K562 (cell line): ENCODE measurements at regions not wholly inside any gene's neighbourhood (a gene's known extent, or its start where the extent isn't known, plus 50 kb on each side); places are given as distances from the start of the nearest gene placed in this dataset.

Experiments
- BACH1 ChIP-seq: fragments of 200-800 bp; sonication (Bioruptor generic); IDR thresholded peaks from 2 replicates; pipeline ENCODE4 v1.6.1; 2016; ENCODE audit warnings: missing genetic modification characterization, missing compliant biosample characterization
- BRCA1 ChIP-seq, 2 experiments: fragments of 450-650 bp in 1 of 2; sonication (generic) in 1 of 2; formaldehyde crosslinking in 1 of 2; IDR thresholded peaks; 2 replicates each; pipeline versions ENCODE4 v1.5.0 to v1.6.1; 2017 to 2020; ENCODE audit warnings: mild to moderate bottlenecking in 1 of 2, missing genetic modification reagents in 1 of 2
- BRF1 ChIP-seq: IDR thresholded peaks from 3 replicates; pipeline ENCODE4 v1.6.1; 2011; ENCODE audit warnings: borderline replicate concordance, mild to moderate bottlenecking; ENCODE audit not compliant: insufficient read length; ENCODE audit errors: extremely low read depth
- CCNT2 ChIP-seq: IDR thresholded peaks from 2 replicates; pipeline ENCODE4 v1.6.1; 2011; ENCODE audit warnings: borderline replicate concordance, low read depth, mild to moderate bottlenecking, moderate library complexity, mixed read lengths, low read length; ENCODE audit not compliant: insufficient read length; ENCODE audit errors: extremely low read depth
- DPF2 ChIP-seq: fragments of 450-650 bp; IDR thresholded peaks from 2 replicates; pipeline ENCODE4 v1.6.1; 2016
- ELF1 ChIP-seq: fragments of 200-800 bp; sonication (Bioruptor generic); IDR thresholded peaks from 2 replicates; pipeline ENCODE4 v1.6.1; 2016; ENCODE audit warnings: missing genetic modification characterization, missing compliant biosample characterization
- FOXJ2 ChIP-seq: fragments of 200-800 bp; sonication (Bioruptor generic); IDR thresholded peaks from 2 replicates; pipeline ENCODE4 v1.6.1; 2016; ENCODE audit warnings: missing genetic modification characterization, missing compliant biosample characterization
- JUND ChIP-seq, 2 experiments: IDR thresholded peaks; 2 replicates in 1 of 2; 3 replicates in 1 of 2; pipeline ENCODE4 v1.6.1; 2011; ENCODE audit warnings: borderline replicate concordance in 2 of 2, low read depth in 2 of 2, low read length in 2 of 2, improper control_type of control experiment in 1 of 2, missing biosample characterization in 1 of 2, missing genetic modification characterization in 1 of 2, missing genetic modification reagents in 1 of 2
- LARP7 ChIP-seq: fragments of 450-650 bp; IDR thresholded peaks from 2 replicates; pipeline ENCODE4 v1.6.1; 2016
- MCM7 ChIP-seq, 2 experiments: fragments of 450-650 bp; IDR thresholded peaks; 2 replicates each; pipeline ENCODE4 v1.6.1; 2016 to 2018
- MIER1 ChIP-seq: fragments of 450-650 bp; IDR thresholded peaks from 2 replicates; pipeline ENCODE4 v1.6.1; 2016; ENCODE audit warnings: antibody characterized with exemption, mild to moderate bottlenecking, low read depth
- SP1 ChIP-seq: sonication (generic); formaldehyde crosslinking; IDR thresholded peaks from 2 replicates; pipeline ENCODE4 v1.8.1; 2022; ENCODE audit warnings: mild to moderate bottlenecking, missing genetic modification reagents
- TAL1 ChIP-seq: fragments of 450-650 bp; IDR thresholded peaks from 2 replicates; pipeline ENCODE4 v1.6.1; 2016; ENCODE audit warnings: mild to moderate bottlenecking
- TSHZ1 ChIP-seq: fragments of 250-450 bp; sonication (Bioruptor Pico); IDR thresholded peaks from 2 replicates; pipeline ENCODE4 v1.4.0; 2020; ENCODE audit warnings: mild to moderate bottlenecking, moderate library complexity
- ZNF12 ChIP-seq: sonication (generic); formaldehyde crosslinking; IDR thresholded peaks from 2 replicates; pipeline ENCODE4 v1.4.0; 2020; ENCODE audit warnings: mild to moderate bottlenecking, missing genetic modification reagents
- ZNF134 ChIP-seq: fragments of 250-450 bp; sonication (Bioruptor Pico); conservative IDR thresholded peaks from 2 replicates; pipeline ENCODE4 v1.4.0; 2020
- ZNF280A ChIP-seq: fragments of 450-650 bp; IDR thresholded peaks from 2 replicates; pipeline ENCODE4 v1.6.1; 2018; ENCODE audit warnings: mild to moderate bottlenecking, low read depth; ENCODE audit not compliant: partially characterized antibody
- ZNF354B ChIP-seq: fragments of 250-450 bp; sonication (Bioruptor Pico); IDR thresholded peaks from 2 replicates; pipeline ENCODE4 v1.4.0; 2020
- TF ChIP-seq, protein P1 (sequence below): fragments of 450-650 bp; IDR thresholded peaks from 2 replicates; pipeline ENCODE4 v1.6.1; 2016; ENCODE audit warnings: missing biosample characterization, missing genetic modification characterization
- TF ChIP-seq, protein P2 (sequence below), 2 experiments: IDR thresholded peaks in 1 of 2; conservative IDR thresholded peaks in 1 of 2; 2 replicates each; pipeline ENCODE4 v1.6.1; 2016; ENCODE audit warnings: low read depth in 2 of 2, mild to moderate bottlenecking in 1 of 2, missing compliant biosample characterization in 1 of 2, missing genetic modification characterization in 1 of 2, moderate library complexity in 1 of 2

DNA sequence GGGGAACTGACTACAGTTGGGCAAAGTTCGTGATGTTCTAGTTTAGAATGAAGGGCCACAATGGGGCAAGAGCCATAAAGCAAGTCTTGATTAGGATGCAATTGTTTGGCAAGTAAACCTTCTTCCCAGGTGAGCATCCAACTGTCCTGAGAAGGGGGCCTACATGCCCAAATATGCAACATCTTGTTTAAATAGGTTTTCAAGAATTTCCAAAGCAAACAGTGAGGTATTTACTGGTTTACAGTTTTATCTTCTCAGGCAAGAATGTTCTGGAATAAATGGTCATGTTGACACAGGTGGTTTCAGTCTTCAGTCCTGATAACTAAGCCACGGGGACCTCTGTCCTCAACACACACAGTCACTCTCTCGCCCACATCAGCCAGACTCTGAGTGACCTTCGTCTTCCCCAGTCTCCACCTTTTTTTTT is 90.3 kb upstream of the FAM174B start (continued):
- TF ChIP-seq TSHZ1 (CRISPR knock-in tag) (no peak), BRCA1 (IDR thresholded peaks at IDR 0.05) (no peak), BRCA1 (CRISPR knock-in tag; IDR thresholded peaks at IDR 0.05) (no peak), BACH1 (tag) (no peak), FOXJ2 (tag) (no peak), CCNT2 (no peak), ZNF354B (CRISPR knock-in tag) (no peak), ELF1 (tag) (no peak), ZNF134 (CRISPR knock-in tag) (no peak), DPF2 (peak; percentile 33; the same call in 1 of the 2 replicates), JUND (IDR thresholded peaks at IDR 0.05; ENCODE audit: borderline replicate concordance, low read depth, low read length) (no peak), JUND (tag; IDR thresholded peaks at IDR 0.05; ENCODE audit: borderline replicate concordance, low read depth, low read length) (no peak), MIER1 (no peak), MCM7 (IDR thresholded peaks at IDR 0.05) (no peak), TAL1 (peak; percentile 68), ZNF12 (CRISPR knock-in tag) (no peak), BRF1 (no peak), SP1 (CRISPR knock-in tag) (no peak), ZNF280A (no peak), LARP7 (no peak)
- TF ChIP-seq, protein P1, sequence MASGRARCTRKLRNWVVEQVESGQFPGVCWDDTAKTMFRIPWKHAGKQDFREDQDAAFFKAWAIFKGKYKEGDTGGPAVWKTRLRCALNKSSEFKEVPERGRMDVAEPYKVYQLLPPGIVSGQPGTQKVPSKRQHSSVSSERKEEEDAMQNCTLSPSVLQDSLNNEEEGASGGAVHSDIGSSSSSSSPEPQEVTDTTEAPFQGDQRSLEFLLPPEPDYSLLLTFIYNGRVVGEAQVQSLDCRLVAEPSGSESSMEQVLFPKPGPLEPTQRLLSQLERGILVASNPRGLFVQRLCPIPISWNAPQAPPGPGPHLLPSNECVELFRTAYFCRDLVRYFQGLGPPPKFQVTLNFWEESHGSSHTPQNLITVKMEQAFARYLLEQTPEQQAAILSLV (tag), result no peak
- TF ChIP-seq, protein P2, sequence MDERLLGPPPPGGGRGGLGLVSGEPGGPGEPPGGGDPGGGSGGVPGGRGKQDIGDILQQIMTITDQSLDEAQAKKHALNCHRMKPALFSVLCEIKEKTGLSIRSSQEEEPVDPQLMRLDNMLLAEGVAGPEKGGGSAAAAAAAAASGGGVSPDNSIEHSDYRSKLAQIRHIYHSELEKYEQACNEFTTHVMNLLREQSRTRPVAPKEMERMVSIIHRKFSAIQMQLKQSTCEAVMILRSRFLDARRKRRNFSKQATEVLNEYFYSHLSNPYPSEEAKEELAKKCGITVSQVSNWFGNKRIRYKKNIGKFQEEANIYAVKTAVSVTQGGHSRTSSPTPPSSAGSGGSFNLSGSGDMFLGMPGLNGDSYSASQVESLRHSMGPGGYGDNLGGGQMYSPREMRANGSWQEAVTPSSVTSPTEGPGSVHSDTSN (CRISPR knock-in tag; IDR thresholded peaks at IDR 0.05; ENCODE audit: low read depth), result no peak
- TF ChIP-seq, protein P2 (tag; conservative IDR thresholded peaks at IDR 0.05; ENCODE audit: low read depth), result no peak
